ENCODE measurements at regions not wholly inside any gene's neighbourhood (a gene's known extent, or its start where the extent isn't known, plus 50 kb on each side); places are given as distances from the start of the nearest gene placed in this dataset.

GRCh38 chr9:86586144-86586494, 231.9 kb upstream of the TUT7 start:
- TF ChIP-seq POLR2A (IDR thresholded peaks at IDR 0.05; ENCODE audit: low read length) = no peak
- TF ChIP-seq GATA1 (IDR thresholded peaks at IDR 0.05; ENCODE audit: low read depth, low read length) = no peak

All from erythroblast (primary cell).